GM19463 (cell line): ENCODE measurements at regions not wholly inside any gene's neighbourhood (a gene's known extent, or its start where the extent isn't known, plus 50 kb on each side); places are given as distances from the start of the nearest gene placed in this dataset.
"Not testable (repeated sequence)": the region's sequence is repeated elsewhere in the genome, so short reads cannot be mapped to it uniquely, and the experiment has no call there.

Experiments
- ATAC-seq: cut with Tn5 transposase; IDR thresholded peaks from one replicate; pipeline ENCODE4 v1.9.1; 2021; ENCODE audit warnings: mild to moderate bottlenecking, moderate library complexity; ENCODE audit not compliant: unreplicated experiment

- no peak for ATAC-seq
These were observed 572.2 kb upstream of the SOX9 start for GRCh38 chr17:71548540-71549190.

- no peak for ATAC-seq
These were observed 570.1 kb upstream of the SOX9 start for GRCh38 chr17:71550675-71551074.

DNA sequence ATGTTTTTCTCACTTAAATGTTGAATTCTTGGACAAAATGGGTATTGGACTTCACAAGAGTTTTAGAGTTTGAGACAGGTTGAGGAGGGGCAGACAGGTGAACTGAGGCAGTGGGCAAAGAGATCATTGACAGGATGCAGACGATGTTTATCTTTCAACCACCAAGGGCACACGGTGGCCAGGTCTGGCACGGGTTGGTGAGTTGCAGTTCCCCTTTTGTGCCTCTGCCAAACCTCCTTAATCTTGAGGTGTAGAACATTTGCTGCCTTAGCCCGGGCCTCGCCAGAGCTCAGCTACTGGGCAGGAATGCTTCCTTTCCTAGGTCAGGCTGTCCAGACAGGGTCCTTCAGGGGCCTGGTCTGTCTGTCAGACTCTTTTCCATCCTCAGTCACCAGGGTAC lies 567.4 kb upstream of the SOX9 start:
- no peak for ATAC-seq

DNA sequence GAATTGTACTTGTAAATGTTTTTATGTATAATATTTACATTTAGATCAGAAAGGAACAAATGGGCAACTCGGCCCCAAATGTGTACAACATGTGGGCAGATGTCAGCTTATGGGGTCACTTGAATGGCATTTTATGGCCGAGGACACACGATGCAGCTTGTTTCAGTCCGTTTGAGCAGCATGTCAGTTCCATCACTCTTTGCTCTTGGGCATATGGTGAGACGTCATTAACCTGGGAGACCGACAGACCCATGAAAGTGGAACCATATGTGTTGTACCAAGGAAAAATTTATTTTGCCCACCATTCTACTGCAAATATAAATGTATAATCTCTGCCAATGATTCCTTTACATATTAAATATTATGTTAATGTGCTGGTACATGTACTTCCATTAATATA lies 561.9 kb upstream of the SOX9 start:
- ATAC-seq: no peak

DNA sequence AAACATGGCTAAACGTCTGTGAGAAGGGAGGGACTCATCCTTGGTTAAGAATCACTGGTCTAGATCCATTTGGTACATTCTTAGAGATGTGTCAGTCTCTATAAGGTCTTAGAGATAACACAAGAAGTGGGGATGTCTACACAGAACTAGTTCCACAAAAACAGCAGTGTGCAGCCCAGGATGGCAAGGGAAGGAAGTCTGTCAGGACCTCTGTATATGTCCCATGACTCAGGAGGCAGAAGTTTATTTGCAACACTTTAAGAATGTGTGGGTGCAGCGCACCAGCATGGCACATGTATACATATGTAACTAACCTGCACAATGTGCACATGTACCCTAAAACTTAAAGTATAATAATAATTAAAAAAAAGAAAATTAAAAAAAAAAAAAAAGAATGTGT lies 548.5 kb upstream of the SOX9 start:
- no peak for ATAC-seq

DNA sequence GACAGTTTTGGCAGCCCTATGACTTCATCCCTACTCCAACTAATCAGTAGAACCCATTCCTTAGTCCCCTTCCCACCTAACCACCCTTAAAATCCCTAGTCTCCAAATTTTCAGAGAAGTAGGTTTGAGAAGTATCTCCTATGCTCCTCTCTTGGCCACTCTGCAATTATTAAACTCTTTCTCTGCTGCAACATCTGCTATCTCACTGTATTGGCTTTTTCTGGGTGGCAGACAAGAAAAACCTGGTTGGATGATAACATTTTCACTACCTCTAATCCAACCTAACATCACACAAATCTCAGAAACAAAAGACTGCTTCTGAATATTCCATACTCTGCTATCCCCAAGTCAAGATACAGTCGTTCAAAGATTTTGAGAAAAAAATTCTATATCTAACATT lies 542.4 kb upstream of the SOX9 start:
- ATAC-seq: no peak

- no peak for ATAC-seq
These were observed 540.6 kb upstream of the SOX9 start for GRCh38 chr17:71580220-71580619.

DNA sequence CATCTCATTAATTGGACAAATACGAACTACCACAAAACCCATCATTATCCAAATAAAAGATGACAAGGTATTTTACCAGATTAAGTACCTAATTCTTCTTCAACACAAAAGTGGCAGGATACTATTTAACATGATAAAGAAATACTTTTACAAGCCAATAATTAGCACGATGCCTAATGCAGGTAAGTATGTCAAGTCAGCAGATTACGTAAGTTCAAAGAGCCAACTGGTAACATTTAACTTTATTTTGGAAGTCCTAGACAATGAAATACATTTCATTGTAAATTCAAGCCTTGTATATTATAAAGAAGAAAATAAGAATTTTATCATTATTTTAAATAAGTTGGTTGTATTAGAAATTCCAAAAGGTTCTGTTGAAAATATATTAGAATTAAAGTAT lies 535.3 kb upstream of the SOX9 start:
- ATAC-seq: no peak

GRCh38 chr17:71592431-71592830 lies 528.4 kb upstream of the SOX9 start:
- ATAC-seq: no peak

- no peak for ATAC-seq
These were observed 527.7 kb upstream of the SOX9 start for GRCh38 chr17:71593078-71593477.

- ATAC-seq: not testable (repeated sequence)
These were observed 521.2 kb upstream of the SOX9 start for GRCh38 chr17:71599583-71599982.

DNA sequence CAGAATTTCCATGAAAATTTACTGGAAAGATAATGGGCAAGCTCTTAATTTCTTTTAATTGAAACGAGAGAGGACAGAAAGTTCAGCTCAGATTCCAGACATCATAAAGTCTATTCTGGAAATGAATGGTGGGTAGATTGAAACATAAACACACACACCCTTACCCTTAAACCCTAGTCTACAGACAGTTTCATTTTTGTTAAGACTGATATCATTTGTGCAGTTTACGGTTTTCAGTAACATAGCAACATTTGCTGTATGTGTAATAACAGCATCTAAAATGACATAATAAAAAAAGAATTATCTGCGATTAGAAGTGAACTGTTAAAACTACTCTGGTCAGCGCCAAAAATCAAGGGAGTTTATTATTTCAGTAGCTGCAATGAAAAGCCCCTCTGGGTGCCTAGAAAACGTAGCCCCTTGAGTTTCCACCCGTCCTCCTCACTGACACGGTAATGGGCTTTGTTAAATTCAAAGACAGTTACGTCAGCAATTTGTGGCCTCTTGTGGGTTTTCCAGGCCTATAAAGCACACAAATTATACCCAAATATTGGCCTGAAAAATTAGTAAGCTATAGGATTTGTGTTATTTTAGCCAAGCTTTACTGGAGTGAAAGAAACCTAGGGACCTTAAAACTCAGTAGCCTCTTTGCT lies 520.6 kb upstream of the SOX9 start:
- ATAC-seq: no peak

DNA sequence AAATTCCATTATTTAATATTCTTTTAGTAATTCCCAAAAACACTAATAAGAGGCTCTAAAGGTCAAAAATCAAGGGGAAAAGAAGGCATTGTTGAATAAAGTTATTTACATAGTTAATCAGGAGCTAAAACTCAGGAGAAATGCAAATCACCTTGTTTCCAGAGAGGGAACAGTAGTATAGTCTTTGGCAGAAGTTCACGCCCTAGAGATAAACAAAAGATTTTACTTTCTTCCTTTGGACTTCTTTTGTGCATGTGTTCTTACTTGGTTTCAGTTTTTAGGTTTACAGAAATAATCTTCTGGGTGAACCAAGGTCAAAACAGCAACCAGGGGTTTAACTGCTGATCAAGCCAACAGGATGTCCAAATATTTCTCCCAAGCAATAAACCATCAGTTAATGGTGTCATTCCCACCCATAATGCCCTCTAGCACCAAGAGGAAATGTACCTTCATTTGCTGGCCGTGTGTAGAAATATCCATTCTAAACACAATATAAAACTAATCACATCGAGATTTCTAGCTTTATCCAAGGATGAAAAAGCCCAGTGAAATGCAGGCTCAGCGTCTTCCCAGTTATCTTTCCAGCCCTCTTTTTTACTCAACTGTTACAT lies 518.8 kb upstream of the SOX9 start:
- ATAC-seq: no peak

- no peak for ATAC-seq
These were observed 506.8 kb upstream of the SOX9 start for GRCh38 chr17:71613996-71614395.

DNA sequence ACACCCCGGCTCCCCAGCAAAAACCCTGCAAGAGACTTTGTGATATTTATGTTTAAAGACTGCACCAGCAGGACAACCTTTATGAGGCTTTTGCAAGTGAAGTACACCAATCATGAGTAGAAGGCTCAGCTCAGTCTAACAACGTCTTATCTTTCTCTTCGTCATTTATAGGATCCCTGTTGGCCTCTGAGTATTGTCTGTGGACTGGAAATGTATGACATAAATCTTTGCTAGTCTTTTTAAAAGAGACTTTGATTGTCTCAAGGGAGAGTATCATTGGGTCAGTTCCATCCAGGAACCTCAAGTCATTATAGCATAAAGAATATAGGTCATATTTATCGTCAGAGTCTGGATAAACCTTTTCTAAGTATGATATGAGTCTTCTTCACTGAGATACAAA lies 505.0 kb upstream of the SOX9 start:
- ATAC-seq: no peak

DNA sequence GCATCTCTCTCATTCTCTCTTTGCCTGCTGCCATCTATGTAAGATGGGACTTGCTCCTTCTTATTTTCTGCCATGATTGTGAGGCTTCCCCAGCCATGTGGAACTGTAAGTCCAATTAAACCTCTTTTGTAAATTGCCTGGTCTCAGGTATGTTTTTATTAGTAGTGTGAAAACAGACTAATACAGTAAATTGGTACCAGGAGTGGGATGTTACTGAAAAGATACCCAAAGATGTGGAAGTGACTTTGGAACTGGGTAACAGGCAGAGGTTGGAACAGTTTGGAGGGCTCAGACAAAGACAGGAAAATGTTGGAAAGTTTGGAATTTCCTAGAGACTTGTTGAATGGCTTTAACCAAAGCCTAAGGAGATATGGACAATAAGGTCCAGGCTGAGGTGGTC lies 503.1 kb upstream of the SOX9 start:
- ATAC-seq: not testable (repeated sequence)

- ATAC-seq: no peak
These were observed 495.5 kb upstream of the SOX9 start for GRCh38 chr17:71625330-71625729.

- ATAC-seq: no peak
These were observed 492.5 kb upstream of the SOX9 start for GRCh38 chr17:71628306-71628705.

- no peak for ATAC-seq
These were observed 489.3 kb upstream of the SOX9 start for GRCh38 chr17:71631483-71631882.

- ATAC-seq: no peak
These were observed 488.5 kb upstream of the SOX9 start for GRCh38 chr17:71632328-71632727.

- no peak for ATAC-seq
These were observed 487.4 kb upstream of the SOX9 start for GRCh38 chr17:71633391-71633849.

DNA sequence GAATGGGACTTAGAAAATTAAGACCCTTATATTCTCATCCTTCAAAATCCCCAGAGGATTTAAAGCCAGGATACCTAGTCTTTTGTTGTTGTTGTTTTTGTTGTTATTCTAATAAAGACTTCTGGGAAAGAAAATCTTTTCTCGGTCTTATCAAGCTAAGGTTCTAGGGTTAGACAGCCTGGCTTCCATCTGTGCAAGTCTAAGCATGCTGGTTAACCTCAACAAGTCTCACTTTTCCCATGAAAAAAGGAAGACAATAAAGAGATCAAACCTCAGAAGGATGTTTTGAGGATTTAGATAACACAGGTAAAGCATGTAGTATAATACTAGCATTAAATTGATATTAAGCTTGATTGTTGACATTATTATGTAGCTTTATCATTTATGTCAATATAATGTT lies 486.4 kb upstream of the SOX9 start:
- ATAC-seq: no peak
